HL-60/S4 (cell line): ENCODE measurements at regions not wholly inside any gene's neighbourhood (a gene's known extent, or its start where the extent isn't known, plus 50 kb on each side); places are given as distances from the start of the nearest gene placed in this dataset.

Experiments
- in situ Hi-C: fragments of 300-500 bp; cut with MboI; formaldehyde crosslinking; loops from 2 replicates; pipeline ENCODE4 v1.14.3; 2022; ENCODE audit warnings: low sequenced_read_pairs

DNA sequence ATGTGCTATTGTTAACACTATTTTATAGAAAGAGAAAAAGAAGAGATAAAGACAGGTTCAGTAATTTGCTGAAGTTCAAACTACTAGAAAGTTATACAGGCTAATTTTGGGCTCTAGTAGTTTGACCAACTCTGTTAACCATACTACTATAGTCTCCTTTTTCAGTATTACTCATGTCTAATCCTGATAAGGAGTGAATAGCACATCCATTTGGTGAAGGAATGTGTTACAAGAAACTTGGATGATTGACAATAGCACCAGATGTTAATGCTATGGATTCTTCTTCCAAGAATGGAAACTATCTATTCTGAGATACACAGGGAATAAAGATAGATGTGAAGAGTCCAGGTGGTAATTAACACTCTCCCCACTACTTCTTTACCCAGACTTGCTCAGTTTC lies 677.3 kb downstream of the PRELID2 start:
- in situ Hi-C loops = no loop called here

- in situ Hi-C loops = no loop called here
Measured at GRCh38 chr5:145141534-145141933, 693.6 kb downstream of the PRELID2 start.

DNA sequence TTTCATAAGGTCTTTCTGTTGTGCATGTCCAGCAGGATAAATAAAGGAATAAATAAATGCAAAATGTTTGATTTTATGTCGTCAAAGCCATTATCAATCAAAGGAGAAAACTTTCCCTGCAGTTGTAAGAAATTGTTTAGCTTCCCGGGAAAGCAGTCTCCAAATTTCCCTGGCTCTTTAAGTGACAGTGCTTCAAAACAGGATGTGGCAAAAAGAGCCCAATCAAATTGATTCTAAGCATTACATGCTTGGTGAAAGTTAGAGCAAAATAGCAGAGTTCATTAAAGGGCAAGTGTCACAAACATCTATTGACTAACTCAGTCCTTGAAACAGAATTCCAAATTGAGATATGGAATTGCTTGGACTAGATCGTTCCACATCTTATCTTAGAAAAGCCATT lies 704.1 kb downstream of the PRELID2 start:
- in situ Hi-C loops = no loop called here

DNA sequence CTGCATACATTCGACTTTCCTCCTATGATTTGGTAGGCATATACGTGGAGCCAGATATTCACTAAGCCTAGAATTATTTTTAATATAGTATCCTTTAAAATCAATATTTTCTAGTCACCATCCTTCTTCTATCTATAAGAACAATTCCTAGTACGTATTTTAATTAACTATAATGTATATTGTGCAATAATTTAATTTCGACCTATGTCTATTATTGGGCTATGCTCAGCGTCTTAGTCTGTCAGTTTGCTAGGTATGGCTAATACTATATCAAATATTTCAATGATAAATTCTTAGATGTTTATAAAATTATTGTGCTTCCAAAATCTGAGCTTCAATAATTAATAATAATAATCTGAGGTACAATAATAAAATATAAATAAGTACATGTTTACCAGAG lies 705.3 kb downstream of the PRELID2 start:
- in situ Hi-C loops = no loop called here

DNA sequence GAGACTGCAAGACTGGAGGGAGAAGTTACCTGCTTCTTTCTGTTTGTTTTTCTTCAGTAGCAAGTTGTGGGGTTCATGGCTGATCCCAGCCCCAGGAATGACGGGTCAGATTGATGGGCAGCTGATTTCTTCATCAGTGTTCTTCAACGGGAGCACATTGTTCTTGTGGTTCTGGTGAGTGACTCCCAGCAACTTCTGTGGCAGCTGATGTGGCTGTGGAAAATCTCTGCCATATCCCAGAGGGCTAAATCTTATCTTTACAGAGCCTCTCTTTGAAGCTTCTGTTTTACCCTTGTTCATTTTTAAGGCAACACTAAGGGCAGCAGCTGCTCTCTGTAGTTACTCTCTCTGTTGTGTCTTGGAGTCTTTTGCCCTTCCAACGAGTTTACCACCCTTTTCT lies 710.3 kb downstream of the PRELID2 start:
- in situ Hi-C loops = no loop called here

- in situ Hi-C loops = no loop called here
Measured at GRCh38 chr5:145118611-145119010, 716.5 kb downstream of the PRELID2 start.

DNA sequence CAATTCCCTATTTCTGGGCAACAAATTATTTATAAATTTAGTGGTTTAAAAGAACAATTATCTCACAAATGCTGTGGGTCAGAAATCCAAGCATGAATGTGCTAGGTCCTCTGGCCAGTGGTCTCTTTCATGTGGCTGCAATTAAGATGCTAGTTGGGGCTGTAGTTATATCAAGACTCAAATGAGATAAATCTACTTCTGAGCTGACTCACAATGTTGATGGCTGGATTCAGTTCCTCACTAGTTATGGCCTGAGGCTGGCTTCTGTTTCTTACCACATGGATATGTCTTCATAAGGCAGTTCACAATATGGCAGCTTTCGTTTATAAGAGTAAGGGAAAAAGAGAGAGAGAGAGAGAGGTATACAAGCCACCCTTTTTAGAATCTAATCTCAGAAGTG lies 717.0 kb downstream of the PRELID2 start:
- in situ Hi-C loops = no loop called here

DNA sequence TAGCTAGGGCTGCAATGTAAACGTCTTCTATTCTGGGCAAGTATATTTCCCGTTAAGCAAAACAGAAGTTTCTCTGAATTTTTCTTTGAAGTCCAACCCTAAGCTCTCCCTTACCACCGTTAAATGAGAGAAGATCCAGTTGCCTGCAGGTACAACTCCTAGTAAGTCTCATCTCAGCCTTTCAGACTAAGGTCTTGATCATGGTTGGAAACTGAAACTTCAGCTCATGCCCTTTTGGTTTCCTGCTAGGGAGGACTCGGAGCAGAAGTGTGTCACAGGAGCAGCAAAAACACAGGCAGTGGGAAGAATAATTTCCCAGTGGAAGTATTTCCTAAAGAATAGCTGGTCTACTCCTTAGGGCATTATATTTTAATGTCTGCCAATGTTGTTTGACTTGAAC lies 717.9 kb downstream of the PRELID2 start:
- in situ Hi-C loops = no loop called here

- in situ Hi-C loops = no loop called here
Measured at GRCh38 chr5:145111420-145111819, 723.7 kb downstream of the PRELID2 start.

DNA sequence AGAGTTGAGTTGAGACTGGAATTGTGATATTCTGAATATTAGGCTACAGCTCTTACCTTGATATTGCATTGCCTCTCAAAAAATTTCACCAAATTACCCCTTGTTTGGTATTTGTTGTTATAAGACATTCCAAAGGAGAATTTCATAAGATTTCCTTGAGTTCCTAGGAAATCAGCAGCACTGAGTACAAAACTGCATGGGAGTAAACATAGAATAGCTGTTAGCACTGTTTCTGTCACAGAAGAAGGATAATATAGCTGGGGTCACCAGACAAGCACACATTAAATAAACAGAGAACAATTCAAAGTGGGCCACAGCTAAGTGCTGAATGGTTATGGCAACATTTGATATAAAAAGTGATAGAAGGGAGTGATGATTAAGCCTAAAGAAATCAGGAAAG lies 724.3 kb downstream of the PRELID2 start:
- in situ Hi-C loops = no loop called here

GRCh38 chr5:145110181-145110580 lies 725.0 kb downstream of the PRELID2 start:
- in situ Hi-C loops = no loop called here

GRCh38 chr5:145105384-145105783 lies 729.8 kb downstream of the PRELID2 start:
- in situ Hi-C loops = no loop called here

DNA sequence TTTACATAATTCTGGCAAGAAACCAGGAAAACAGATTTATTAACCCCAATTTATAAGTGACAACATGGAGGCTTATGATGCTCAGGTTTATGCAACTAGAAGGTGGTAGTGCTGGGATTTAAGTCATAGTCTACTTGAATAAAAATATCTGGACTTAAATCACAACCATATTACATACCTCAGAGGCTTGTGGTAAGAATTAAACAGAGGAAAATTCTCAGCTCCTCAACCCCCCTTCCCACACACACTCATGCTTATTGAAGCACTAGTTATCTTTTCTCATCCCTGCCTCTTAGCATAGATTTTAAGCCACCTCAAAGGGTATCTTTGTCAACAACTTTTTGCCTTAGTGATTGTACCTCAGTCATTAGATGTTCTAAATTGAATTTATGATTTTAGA lies 731.0 kb downstream of the PRELID2 start:
- in situ Hi-C loops = no loop called here

DNA sequence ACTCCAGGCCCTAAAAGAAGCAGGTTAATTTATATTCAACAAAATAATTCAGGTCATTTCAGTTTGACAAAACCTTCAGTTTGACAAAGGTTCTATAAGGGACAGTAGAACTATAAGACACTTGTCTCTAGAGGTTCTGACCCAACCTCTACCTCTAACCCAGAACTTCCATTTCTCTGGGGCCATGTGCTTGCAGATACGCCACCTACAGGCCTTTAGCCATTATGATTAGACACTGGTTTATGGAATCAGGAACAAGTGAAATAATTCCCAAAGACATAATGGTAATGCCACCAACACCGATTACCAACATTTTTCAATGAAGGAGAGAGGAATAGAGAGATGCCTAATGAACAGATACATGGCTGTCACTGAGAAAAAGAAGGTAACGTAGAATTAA lies 733.9 kb downstream of the PRELID2 start:
- in situ Hi-C loops = no loop called here

DNA sequence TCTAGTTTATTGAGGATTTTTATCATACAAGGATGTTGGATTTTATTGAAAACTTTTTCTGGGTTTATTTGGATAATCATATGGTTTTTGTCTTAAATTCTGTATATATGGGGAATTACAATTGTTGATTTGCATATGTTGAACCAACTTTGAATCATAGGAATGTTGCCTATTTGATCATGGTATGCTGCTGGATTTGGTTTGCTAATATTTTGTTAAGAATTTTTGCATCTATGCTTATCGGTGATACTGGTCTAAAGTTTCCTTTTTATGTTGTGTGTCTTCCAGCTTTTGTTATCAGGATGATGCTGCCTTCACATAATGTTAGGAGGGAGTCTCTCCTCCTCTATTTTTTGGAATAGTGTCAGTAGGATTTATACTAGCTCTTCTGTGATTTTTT lies 745.0 kb downstream of the PRELID2 start:
- in situ Hi-C loops = no loop called here

DNA sequence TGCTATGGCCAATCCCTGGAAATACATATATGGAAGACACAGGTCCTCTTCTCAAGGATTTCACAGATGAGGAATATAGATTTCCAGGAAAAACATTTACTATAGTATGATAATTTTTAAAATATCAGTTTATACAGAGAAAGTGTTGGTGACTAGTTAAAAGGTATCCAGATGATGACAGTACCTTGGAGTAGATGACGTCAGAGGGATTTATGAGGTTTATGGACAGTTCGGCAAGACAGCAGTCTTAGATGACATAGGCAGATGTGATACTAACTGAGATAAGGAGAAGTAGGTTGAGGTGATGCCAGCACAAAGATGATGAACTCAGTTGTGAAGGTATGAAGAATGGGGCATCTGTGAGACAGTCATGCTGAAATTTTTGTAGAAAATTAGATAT lies 750.3 kb downstream of the PRELID2 start:
- in situ Hi-C loops = no loop called here

DNA sequence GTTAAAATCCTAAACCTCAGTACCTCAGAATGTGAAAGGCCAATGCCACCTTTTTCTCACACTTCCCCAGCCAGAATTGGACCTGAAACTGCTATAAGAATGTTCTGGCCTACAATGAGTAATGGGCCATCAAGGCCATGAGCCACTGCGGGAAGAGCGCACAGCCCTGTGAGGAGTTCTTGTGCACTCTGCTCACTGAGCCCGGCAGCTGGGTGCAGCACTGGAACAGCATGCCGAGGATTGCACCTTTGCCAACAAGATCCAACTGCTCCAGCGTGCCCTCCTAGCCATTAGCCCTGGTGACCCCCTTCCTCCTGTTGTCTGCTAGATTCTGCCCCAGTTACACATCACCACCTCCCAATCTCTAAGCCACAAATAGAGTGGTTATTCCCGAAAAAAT lies 758.1 kb downstream of the PRELID2 start:
- in situ Hi-C loops = no loop called here

DNA sequence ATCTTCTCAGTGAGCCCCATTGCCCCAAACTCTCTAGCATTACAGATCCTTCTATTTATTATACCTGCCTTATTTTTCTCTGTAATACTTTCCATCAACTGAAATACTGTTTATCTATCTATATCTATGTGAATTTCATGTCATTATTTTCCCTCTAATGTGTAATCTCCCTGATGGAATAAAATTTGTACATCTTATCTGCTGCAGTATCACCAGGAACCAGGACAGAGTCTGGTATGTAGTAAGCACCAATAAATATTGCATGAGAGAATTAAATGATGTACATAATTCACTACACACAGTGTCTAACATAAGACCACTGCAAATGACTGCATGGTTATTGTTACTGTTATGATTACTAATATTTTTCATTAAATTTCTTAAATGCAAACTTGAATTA lies 759.1 kb downstream of the PRELID2 start:
- in situ Hi-C loops = no loop called here

GRCh38 chr5:145072889-145073288 lies 762.3 kb downstream of the PRELID2 start:
- in situ Hi-C loops = no loop called here

DNA sequence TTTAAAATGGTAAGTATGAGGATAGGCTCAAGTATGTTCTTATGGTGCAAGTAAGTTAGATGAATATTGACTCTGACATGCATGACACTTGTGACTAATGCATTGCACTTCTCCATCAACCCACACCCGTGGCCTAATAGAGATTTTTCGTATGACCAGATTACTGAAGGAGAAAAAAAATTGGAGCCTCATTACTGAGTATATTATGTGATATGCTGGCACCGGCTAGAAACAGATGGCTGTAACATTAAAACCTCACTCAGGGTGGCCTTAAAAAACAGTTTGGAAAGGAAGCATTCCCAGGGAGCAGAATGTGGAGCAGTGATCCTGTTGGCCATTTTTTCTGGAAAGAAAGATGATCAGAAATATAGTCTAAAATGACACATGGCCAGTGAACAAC lies 766.4 kb downstream of the PRELID2 start:
- in situ Hi-C loops = no loop called here

DNA sequence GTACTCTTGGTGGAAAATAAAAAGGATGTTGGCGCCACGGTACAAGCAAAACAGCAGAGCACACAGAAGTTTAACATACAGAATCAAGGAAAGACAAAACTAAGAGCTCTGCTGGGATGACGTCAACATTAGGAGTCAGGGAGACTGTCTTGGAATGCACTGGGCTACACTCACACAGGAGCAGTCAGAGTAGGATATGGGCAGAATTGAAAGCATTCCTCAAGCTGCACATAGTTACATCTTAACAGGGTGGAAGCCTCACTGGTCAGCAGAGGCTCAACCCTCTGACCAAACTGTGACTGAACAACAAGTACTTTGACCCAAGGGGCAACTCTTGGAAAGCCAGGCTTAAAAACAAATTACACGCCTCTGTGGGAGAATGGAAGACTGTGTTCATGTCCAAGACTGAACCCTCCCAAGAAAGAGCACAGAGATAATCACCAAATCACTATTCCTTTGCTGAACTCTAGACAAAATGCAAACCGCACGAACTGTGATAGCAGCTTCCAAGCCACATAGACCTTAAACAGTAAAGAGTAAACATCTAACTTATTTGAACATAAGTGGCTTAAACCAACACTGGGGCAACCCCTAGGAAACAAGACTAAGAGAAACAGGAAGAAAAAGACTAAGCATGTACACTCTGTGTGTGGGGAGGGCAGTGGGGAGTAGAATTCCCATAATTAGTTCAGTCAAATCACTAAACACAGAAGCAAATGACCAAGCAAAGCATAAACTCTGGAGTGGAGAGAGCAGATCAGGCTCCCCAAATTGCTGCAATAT lies 772.7 kb downstream of the PRELID2 start:
- in situ Hi-C loops = no loop called here

GRCh38 chr5:145056800-145057199 lies 778.3 kb downstream of the PRELID2 start:
- in situ Hi-C loops = no loop called here

- in situ Hi-C loops = no loop called here
Measured at GRCh38 chr5:145050181-145050580, 785.0 kb downstream of the PRELID2 start.
